ENCODE measurements at regions not wholly inside any gene's neighbourhood (a gene's known extent, or its start where the extent isn't known, plus 50 kb on each side); places are given as distances from the start of the nearest gene placed in this dataset.

DNA sequence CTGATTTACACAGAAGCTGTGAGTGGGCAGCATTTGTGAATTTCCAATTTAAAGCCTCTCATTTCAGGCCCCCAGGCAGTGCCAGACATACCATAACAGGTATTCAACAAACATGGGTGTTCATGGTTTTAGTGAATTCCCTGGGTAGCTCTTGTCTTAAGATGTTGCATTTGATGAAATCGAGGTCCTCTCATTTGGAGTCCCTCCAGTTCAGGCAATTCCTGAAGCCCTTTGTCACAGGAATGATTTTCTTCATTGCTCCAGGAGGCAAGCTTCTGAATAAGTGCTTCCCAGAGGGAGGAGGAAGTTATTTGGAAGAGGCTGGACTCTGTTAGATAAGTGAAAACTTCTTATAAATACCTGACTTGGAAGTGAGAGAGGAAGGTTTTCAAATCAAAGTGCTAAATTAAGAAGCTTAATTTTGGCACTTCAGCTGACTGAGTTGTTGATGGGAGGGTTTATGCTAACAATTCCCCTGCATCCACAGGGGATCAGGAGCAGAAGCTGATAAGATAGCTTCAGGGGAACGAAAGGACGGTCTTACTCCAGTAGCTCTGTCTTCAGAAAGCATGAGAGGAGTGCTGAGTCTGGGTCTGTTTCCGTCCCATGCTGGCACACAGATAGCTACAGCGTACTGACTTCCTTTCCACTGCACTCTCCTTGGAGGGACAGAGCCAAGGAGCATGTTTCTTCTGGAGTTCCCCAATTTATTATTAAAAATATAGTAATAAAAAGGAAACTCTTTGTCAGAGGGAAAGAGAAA, 543.1 kb downstream of the GBA3 start:
- DNase-seq = no peak

- no peak for DNase-seq
These were observed 542.0 kb downstream of the GBA3 start for GRCh38 chr4:23234716-23235115.

GRCh38 chr4:23234018-23234417, 541.3 kb downstream of the GBA3 start:
- no peak for DNase-seq

DNA sequence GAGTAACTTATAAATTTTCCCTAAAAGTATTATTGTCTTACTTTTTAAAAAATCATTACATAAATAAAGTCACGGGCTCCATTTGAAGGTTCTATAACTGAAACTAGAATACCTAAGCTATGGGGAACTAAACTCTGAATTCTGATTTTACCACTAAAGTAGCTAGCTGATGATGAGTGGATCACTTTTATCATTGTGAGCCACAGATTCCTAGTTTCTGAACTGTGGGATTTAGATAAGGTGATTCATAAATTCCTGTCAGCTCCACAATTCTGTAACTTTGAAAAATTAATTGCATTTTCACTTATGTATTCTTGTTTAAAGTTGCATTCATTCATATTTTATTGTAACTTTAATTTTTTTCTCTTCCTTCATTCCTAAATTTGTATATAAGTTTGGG, 540.9 kb downstream of the GBA3 start:
- no peak for DNase-seq

GRCh38 chr4:23232987-23233386, 540.2 kb downstream of the GBA3 start:
- DNase-seq = no peak

GRCh38 chr4:23225564-23225963, 532.8 kb downstream of the GBA3 start:
- DNase-seq = no peak

DNA sequence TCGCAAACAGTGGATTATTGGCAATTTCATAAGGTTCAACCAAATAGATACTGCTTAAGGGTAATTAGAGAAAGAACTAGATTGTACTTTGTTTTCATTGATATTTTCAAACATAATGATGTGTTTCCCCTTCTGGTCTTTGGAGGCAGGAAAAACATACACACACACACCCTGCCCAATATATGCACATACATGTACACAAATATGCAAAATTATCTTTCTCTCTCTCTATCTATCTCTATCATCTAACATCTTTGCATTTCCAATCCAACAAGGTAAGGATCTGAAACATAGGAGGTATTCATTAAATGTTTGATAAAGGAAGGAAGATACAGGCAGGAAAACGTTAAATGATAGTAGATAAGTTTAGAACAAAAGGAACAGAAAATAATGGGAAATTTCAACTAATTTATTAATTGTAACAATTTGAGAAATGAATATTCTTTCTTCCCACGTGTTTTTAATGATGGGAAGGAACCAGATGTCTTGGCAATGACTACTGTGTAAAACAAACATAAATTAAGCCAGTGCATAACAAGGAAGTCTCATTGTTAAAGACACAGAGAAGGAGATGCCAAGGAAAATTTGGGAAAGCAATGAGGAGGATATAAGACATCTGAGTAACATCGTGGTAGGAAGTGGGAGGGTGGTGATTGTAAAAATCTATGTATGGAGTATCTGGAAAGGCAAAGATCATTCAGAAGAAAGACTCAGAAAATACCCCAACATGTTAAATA, 532.1 kb downstream of the GBA3 start:
- no peak for DNase-seq

- no peak for DNase-seq
These were observed 528.2 kb downstream of the GBA3 start for GRCh38 chr4:23220911-23221310.

- DNase-seq = no peak
These were observed 527.2 kb downstream of the GBA3 start for GRCh38 chr4:23219779-23220408.

DNA sequence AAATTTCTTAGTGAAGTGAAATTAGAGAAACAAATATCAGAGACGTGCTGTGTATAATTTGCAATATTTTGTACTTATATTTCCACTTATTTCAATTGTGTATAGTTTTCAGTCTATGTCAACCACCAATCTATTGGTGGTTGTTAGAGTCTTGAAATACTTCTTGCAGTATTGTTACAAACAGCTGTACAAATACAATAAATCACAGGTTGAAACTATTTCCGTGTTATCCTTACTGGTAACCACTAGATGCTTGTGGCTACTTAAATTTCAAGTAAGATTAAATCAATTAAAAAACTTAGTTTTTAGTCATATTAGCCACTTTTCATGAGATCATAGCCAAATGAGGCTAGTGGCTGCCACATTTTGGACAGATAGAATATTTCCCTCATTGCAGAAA, 520.5 kb downstream of the GBA3 start:
- no peak for DNase-seq

- DNase-seq = no peak
These were observed 519.8 kb downstream of the GBA3 start for GRCh38 chr4:23212558-23212957.

DNA sequence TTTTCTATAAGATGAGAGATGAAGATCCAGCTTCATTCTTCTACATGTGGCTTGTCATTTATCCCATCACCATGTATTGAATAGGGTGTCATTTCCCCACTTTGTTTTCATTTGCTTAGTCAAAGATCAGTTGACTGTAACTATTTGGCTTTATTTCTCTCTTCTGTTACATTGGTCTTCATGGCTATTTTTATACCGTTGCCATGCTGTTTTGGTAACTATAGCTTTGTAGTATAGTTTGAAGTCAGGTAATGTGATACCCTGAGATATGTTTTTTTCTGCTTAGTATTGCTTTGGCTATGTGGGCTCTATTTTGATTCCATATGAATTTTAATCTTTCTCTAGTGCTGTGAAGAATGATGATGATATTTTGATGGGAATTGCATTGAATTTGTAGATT, 514.3 kb downstream of the GBA3 start:
- no peak for DNase-seq

GRCh38 chr4:23202712-23203247, 510.0 kb downstream of the GBA3 start:
- no peak for DNase-seq

- DNase-seq = no peak
These were observed 502.0 kb downstream of the GBA3 start for GRCh38 chr4:23194751-23195150.

GRCh38 chr4:23174179-23174578, 481.4 kb downstream of the GBA3 start:
- no peak for DNase-seq

GRCh38 chr4:23171976-23172375, 479.2 kb downstream of the GBA3 start:
- no peak for DNase-seq

DNA sequence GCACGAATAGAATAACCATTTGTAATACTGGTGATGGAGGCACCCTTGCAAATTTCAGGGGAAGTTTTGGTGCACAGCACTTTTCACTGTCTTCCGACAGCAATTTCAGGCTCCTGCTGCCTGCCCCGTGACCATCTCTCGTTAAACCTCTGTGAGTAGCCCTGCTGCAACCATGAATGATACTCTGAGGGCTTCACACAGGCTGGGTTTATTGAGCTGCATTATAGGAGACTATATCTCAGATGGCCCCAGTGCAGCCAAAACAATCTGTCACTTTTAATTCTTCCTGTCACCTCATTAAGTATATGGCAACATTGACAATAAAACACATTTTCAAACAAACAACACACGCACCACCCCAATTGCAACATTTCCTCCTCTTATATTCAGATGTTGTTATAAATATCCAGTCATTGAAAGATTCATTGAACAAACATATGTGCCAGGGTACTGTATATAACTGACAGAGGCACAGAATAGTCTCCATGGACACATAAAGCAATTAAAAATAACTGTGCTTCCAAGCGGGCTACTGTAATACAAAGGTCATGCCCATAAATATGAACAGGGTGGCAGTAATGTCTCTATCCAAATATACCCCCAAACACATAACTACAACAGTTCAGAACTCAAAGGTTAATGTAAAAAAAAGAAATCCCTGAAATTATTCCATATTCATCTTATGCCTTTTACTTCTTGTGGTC, 477.0 kb downstream of the GBA3 start:
- no peak for DNase-seq

DNA sequence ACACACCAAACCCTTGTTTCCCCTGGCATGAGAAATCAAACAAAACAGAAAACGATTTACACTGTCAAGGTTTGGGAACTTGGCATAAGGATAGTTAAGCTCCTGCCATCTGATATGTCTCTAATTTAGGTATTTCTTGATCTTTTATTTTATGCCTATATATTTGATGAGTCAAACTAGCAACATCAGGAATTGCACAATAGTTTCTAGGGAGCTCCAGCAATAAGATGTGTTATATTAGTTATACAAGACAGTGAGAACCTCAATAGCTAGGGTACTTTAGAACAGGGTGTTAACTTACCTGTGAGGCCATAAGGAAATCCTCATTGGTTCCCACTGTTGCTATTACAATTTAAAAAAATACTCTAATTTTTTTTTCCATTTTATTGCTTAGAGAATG, 474.2 kb downstream of the GBA3 start:
- DNase-seq = no peak

- no peak for DNase-seq
These were observed 473.7 kb downstream of the GBA3 start for GRCh38 chr4:23166407-23166806.

DNA sequence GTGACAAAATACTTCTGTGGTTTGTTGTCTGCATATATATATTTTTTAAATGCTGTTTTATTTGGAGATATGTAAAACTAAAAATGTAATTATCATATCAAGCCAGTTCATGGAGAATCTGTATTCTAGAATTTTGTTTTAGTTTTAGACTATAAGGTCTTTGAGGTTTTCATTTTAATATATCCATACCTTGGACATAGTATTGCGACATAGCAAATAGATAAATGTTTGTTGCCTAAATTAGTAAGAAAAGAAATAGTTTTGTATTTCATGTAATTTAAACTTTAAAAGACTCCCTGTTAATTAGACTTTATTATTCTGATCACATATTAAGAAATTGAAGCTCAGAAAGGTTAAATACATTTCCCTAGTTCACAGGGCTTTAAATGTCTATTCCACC, 472.9 kb downstream of the GBA3 start:
- no peak for DNase-seq

DNA sequence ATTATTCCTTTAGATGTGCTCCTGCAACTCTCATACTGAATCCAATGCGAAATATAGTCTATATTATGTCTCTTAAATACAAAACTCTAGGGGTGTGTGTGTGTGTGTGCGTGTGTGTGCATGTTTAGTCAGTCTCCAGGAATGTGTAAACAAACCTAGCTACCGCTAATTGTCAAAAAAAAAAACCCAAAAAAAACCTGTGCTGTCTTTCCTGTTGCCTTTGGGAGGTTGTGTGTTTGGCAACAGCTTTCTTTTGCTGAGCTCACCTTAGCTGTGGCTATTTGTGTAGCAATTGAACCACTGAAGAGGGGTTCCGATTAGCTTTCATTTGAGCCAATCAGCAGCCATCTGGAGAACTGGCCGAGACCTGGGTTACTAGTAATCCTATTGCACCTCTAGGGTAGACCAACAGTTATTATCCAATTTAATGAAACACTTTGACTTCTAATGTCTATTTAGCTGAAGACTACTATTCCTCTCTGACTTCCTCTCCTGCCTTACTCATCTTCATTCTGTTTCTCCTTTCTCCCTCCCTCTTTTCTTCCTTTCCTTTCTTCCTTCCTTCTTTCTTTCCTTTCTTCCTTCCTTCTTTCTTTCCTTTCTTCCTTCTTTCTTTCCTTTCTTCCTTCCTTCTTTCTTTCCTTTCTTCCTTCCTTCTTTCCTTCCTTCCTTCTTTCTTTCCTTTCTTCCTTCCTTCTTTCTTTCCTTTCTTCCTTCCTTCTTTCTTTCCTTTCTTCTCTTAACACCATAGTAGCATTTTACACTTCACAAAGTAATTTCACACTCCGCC, 471.1 kb downstream of the GBA3 start:
- no peak for DNase-seq

- DNase-seq = no peak
These were observed 469.5 kb downstream of the GBA3 start for GRCh38 chr4:23162275-23162674.

All from NCI-H2107 (cell line).